ENCODE measurements at regions not wholly inside any gene's neighbourhood (a gene's known extent, or its start where the extent isn't known, plus 50 kb on each side); places are given as distances from the start of the nearest gene placed in this dataset.

- intact Hi-C loops (cut with DNase I), result no loop called here
These were observed 382.0 kb upstream of the ADARB2 start for GRCh38 chr10:2119316-2119715.

DNA sequence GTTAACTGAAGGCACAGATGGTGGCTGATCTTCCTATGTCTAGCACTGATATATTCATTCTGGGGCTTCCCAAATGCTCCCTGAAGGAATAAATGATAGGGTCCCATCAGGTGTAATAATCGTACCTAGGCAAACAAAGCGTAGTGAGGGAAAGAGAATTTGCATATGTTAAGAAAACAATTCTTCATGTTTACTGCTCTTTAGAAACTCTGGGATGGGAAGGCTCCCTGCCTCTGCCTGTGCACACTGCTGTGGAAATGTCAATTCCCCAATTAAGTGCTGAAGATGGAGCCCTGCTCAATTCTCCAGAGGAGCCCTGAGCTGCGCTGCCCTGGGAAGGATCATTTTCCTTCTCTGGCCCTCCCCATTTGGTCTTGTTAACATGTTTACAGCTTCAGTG is 380.9 kb upstream of the ADARB2 start:
- H3K4me3 ChIP-seq, result no peak overlapping the region
- no peaks in the 10 kb centered on the region for H3K4me1 ChIP-seq
- no peaks in the 10 kb centered on the region for H3K27me3 ChIP-seq
- DNase-seq (no peak), ATAC-seq (no peak)
- no peaks in the 10 kb centered on the region for H3K9me3 ChIP-seq
- intact Hi-C loops (cut with DNase I), result no loop called here
- no peaks in the 10 kb centered on the region for H3K36me3 ChIP-seq
- TF ChIP-seq CTCF (IDR thresholded peaks at IDR 0.05), result no peak
- no peak overlapping the region for H3K27ac ChIP-seq

More at GRCh38 chr10:2119316-2119715, 382.0 kb upstream of the ADARB2 start:
- H3K27me3 ChIP-seq, result no peaks in the 10 kb centered on the region
- H3K36me3 ChIP-seq, result no peaks in the 10 kb centered on the region
- no peaks in the 10 kb centered on the region for H3K9me3 ChIP-seq
- no peaks in the 10 kb centered on the region for H3K4me1 ChIP-seq
- no peak overlapping the region for H3K4me3 ChIP-seq
- ATAC-seq, result no peak
- TF ChIP-seq CTCF (IDR thresholded peaks at IDR 0.05), result no peak
- H3K27ac ChIP-seq, result no peak overlapping the region
- no peak for DNase-seq

GRCh38 chr10:2117641-2118040 is 380.3 kb upstream of the ADARB2 start:
- H3K27ac ChIP-seq, result no peak overlapping the region
- ATAC-seq (no peak), DNase-seq (no peak)
- H3K4me3 ChIP-seq, result no peak overlapping the region
- no peaks in the 10 kb centered on the region for H3K36me3 ChIP-seq
- intact Hi-C loops (cut with DNase I), result no loop called here
- H3K9me3 ChIP-seq, result no peaks in the 10 kb centered on the region
- no peaks in the 10 kb centered on the region for H3K4me1 ChIP-seq
- no peaks in the 10 kb centered on the region for H3K27me3 ChIP-seq
- TF ChIP-seq CTCF (IDR thresholded peaks at IDR 0.05), result no peak

GRCh38 chr10:2111965-2112364 is 374.6 kb upstream of the ADARB2 start:
- H3K27me3 ChIP-seq, result no peaks in the 10 kb centered on the region
- no peak for DNase-seq
- H3K36me3 ChIP-seq, result no peaks in the 10 kb centered on the region
- ATAC-seq, result no peak
- H3K4me1 ChIP-seq, result no peaks in the 10 kb centered on the region
- intact Hi-C loops (cut with DNase I), result no loop called here
- H3K4me3 ChIP-seq, result no peak overlapping the region
- H3K9me3 ChIP-seq, result no peaks in the 10 kb centered on the region
- TF ChIP-seq CTCF (IDR thresholded peaks at IDR 0.05), result no peak
- H3K27ac ChIP-seq, result no peak overlapping the region

DNA sequence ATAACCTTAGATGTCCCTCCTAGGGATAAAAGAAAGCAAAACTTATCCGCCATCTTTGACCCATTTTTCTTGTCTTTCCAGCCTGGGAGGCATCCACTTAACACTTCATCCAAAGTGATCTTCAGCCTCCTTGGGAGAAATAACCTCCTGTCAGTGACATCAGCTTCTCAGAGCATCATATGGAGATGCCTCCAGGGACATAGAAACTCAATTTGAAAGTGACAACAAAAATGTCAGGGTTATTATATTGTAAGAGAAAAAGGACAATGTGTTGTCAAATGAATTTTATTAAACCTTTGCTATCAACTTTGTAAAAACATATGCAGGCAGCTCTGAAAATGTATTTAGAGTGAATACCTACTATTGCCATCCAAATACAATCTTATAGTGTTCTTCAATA is 371.2 kb upstream of the ADARB2 start:
- no peak for ATAC-seq
- Histone ChIP-seq H3K27ac (no peak overlapping the region), H3K4me3 (no peak overlapping the region), H3K36me3 (no peaks in the 10 kb centered on the region), H3K9me3 (no peaks in the 10 kb centered on the region), H3K27me3 (no peaks in the 10 kb centered on the region), H3K4me1 (no peaks in the 10 kb centered on the region)
- intact Hi-C loops (cut with DNase I), result no loop called here
- no peak for DNase-seq
- TF ChIP-seq CTCF (IDR thresholded peaks at IDR 0.05), result no peak

DNA sequence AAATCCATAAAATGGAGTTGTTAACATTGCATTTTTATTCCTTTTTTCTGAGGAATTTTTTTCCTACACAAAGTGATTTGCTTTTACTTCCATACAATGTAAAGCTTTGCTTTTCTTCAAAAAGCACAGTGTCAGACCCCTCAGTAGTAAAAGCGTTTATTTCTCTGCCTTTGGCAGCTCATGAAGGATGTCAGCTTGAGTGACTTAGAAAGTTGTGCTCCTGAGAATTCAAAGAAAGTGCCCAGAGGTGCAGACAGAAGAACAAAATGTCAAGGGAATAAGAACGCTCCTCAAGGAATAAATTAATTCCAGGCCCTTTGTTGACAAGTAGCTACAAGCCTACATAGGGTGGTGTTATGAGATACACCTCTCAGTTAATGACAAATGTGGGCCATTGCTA is 369.3 kb upstream of the ADARB2 start:
- Histone ChIP-seq H3K4me3 (no peak overlapping the region), H3K27ac (no peak overlapping the region), H3K9me3 (no peaks in the 10 kb centered on the region), H3K36me3 (no peaks in the 10 kb centered on the region), H3K27me3 (no peaks in the 10 kb centered on the region), H3K4me1 (no peaks in the 10 kb centered on the region)
- ATAC-seq (no peak), DNase-seq (no peak)
- intact Hi-C loops (cut with DNase I), result no loop called here
- no peak for TF ChIP-seq CTCF (IDR thresholded peaks at IDR 0.05)

Measured in upper lobe of right lung (tissue), 1 donor.